22Rv1 (cell line): ENCODE measurements at regions not wholly inside any gene's neighbourhood (a gene's known extent, or its start where the extent isn't known, plus 50 kb on each side); places are given as distances from the start of the nearest gene placed in this dataset.

ENCODE experiments used
- H3K27ac ChIP-seq: fragments of 450-650 bp; 2 replicates; pipeline ENCODE4 v1.5.1; 2017
- ZFX ChIP-seq: fragments of 450-650 bp; IDR thresholded peaks from 2 replicates; pipeline ENCODE4 v1.6.1; 2017; ENCODE audit warnings: antibody characterized with exemption, borderline replicate concordance
- TF ChIP-seq, protein P1 (sequence below): fragments of 450-650 bp; IDR thresholded peaks from 2 replicates; pipeline ENCODE4 v1.5.1; 2017; ENCODE audit warnings: mild to moderate bottlenecking

DNA sequence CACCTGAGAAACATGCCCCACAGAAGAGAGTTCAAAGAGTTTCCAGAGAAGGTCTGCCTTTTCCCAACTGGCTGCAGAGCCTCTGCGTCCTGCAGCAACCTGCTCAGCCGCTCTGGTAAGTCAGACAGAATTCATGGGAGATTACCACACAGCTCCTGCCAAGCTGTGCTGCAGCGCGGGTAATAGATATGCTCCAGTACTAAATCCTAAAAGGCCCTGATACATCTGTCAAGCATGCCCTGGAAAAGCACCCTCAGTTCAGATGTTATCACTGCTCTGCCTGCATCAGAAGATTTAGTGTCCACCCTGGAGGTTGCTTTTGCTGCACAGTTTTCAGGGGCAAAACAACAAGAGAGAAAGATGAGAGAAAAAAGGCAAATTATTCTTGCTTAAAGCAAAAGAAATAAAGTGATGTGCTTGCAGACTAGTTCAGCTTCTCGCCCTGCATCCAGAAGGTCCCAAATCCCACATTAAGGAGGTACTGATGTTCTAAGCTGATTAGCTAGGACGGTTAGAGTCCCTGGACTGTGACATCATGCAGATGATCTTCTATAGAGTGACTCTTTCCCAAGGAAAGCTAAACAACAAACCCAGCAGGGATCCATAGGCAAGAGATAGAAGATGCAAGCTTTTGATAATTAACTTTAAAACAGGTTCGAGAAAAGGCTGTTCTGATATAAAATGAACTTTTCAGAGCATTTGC is 488.6 kb downstream of the BCL11A start:
- TF ChIP-seq ZFX, result no peak
- TF ChIP-seq, protein P1, sequence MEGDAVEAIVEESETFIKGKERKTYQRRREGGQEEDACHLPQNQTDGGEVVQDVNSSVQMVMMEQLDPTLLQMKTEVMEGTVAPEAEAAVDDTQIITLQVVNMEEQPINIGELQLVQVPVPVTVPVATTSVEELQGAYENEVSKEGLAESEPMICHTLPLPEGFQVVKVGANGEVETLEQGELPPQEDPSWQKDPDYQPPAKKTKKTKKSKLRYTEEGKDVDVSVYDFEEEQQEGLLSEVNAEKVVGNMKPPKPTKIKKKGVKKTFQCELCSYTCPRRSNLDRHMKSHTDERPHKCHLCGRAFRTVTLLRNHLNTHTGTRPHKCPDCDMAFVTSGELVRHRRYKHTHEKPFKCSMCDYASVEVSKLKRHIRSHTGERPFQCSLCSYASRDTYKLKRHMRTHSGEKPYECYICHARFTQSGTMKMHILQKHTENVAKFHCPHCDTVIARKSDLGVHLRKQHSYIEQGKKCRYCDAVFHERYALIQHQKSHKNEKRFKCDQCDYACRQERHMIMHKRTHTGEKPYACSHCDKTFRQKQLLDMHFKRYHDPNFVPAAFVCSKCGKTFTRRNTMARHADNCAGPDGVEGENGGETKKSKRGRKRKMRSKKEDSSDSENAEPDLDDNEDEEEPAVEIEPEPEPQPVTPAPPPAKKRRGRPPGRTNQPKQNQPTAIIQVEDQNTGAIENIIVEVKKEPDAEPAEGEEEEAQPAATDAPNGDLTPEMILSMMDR, result no peak
- no peak overlapping the region for H3K27ac ChIP-seq

DNA sequence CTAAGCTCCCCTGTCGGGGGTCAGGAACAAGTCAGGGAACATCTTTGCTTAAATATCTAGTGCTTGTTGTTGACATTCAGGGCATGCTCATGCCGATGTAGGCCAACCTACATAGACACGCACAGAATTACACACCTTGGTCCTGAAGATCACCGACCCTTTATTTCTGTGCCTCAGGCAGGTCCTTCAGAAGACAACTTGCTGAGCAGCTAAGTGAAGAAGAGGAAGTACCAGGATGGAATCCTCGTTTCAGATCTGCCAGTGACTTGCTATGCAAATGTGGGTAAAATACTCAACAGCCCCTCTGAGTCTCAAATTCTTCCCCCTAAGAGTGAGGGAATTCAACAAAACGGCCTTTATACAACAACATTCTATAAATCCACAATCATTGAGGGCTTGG is 494.7 kb downstream of the BCL11A start:
- TF ChIP-seq ZFX, result no peak
- TF ChIP-seq, protein P1, result no peak
- H3K27ac ChIP-seq, result no peak overlapping the region

DNA sequence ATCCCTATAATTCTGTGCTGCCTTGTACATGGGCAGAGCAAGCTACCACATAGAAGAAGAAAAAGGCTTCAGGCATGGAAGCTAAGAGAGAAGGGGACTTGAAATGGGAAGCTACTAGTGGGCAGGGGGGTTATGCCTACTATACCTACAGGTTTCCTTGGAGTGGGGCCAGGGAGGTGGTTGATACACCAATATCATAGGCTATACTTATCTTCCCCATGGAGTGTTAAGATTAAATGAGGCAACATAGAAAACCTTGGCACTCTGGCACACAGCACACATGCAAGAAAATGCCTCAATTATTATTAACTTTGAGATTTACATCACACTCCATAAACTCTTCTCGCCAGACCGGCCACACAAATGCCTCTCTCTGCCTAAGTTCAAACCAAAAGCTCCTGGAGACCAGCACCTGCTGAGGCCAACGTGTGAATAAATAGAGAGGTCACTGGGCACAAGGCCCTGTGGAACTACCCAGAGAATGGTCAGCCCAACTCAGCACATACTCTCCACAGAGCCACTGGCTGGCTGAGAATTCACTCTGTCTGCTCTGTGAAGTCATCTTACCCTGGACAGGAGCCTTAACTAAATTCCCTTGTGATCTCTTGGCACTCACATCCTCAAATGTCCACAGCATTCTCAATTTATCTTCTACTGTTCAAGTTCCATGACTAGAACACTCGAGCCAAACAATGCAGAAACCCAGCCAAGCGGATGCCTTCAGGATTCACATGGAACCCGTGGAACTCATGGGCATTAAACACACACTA is 498.7 kb downstream of the BCL11A start:
- no peak overlapping the region for H3K27ac ChIP-seq
- TF ChIP-seq, protein P1, result no peak
- TF ChIP-seq ZFX, result no peak

DNA sequence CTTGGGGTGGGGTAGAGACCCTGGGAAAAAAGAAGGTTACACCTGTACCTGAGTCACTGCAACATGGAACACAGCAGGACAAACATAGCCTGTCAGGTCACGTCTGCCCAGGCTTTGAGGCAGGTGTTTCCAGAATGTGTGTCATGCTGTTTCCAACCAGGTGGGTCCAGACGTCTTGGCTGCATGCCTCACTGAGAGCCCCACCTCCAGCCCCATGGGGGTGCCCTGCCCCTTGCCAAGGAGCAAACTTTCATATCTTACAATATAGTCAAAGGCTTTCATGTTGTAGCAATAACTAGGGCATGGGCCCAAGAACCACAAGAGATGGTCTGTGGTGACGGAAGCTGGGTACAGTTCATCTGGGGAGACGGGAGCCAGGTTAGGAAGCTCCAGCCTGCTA is 499.7 kb downstream of the BCL11A start:
- TF ChIP-seq, protein P1, result no peak
- no peak for TF ChIP-seq ZFX
- no peak overlapping the region for H3K27ac ChIP-seq

DNA sequence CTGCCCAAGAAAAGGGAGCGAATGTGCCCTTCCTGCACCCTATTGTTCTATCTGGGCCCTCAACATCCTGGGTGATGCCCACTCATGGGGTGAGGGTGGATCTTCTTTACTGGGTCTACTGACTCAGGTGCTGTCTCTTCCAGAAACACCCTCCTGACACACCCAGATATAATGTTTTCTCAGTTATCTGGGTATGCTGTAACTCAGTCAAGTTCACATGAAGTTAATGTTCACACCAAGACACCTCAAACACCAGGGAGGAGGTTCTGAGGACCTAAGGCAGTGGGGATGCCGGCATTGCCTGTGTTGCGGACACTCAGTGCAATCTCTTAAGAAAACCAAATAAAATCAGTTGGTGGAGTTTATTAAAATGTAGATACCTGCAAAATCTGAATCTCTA is 500.9 kb downstream of the BCL11A start:
- TF ChIP-seq, protein P1, result no peak
- no peak for TF ChIP-seq ZFX
- no peak overlapping the region for H3K27ac ChIP-seq

DNA sequence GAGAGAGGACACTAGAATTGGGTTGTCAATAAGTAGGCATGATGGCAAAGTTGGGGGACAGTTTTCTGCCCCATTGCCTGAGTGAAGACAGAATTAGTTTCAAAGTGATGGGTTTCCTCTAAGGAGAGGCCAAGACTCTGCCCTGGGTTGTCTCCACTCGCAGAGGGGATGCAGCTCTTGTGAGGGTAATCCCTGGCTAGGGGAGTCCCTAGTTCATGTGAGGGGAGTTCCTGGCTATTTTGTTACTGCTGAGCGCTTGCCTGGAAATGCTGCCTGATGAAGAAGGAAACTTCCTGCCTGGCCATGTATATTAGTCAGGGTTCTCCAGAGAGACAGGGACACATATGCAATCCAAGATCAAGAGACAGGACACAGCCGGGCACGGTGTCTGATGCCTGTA is 501.5 kb downstream of the BCL11A start:
- H3K27ac ChIP-seq, result no peak overlapping the region
- TF ChIP-seq ZFX, result no peak
- TF ChIP-seq, protein P1, result no peak

DNA sequence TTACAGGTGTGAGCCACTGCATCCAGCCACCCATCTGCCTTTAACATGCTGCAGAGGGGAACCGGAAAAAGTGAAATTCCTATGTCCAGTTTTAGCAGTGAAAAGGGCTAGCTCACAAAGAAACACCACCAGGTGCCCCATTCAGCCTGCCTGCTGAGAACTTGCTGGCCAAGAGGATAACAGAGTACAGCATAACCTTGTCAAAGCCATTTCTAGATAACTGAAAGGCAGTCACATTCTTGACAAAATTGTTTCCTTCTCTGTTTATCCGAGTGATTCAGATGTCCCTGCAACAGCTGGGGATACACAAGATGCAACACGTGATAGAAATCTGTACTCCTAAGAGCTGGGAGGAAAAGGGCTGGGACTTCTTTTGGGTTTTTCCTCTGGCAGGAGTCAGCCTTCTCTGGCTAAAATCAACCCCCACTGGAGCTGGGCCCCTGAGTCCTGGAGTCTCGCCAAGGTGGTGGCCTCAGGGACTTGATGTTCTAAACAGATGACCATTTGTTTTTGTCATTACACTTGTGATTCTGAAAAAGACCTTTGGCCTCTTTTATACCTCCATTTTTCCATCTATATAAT is 505.4 kb downstream of the BCL11A start:
- TF ChIP-seq, protein P1, result no peak
- no peak for TF ChIP-seq ZFX
- H3K27ac ChIP-seq, result no peak overlapping the region
